ENCODE measurements at regions not wholly inside any gene's neighbourhood (a gene's known extent, or its start where the extent isn't known, plus 50 kb on each side); places are given as distances from the start of the nearest gene placed in this dataset.

- peak; percentile 50 for TF ChIP-seq CTCF (IDR thresholded peaks at IDR 0.05; ENCODE audit: low read depth, low read length, poor library complexity, severe bottlenecking)
- TF ChIP-seq EZH2phosphoT487 (IDR thresholded peaks at IDR 0.05; ENCODE audit: borderline replicate concordance, low read length), result no peak
These were observed 680.5 kb upstream of the API5 start for GRCh38 chr11:42631220-42631843.

All from DOHH2 (cell line).